ENCODE measurements at regions not wholly inside any gene's neighbourhood (a gene's known extent, or its start where the extent isn't known, plus 50 kb on each side); places are given as distances from the start of the nearest gene placed in this dataset.

DNA sequence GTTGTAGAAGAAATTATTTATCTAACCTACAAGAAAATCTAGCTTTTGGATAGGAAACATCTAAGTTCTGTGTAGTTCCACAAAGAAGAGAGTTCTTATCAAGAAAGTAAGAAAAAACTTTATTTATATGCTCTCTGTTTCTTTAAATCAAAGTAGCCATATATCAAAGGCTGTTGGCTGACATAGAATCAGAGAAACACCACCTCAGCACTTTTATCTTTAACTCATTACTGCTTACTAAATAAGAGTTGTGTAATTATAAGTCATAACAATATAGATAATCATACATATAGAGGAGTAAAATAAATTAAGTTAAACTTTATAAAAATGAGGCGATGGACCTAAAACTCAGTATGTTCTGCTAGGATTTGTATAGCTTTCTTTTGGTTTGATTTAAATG is 570.6 kb downstream of the PCDH17 start:
- ChIA-PET SMC1A (ENCODE audit: uncharacterized antibody, unreplicated experiment) (interaction anchor here (0.7 to 1.4 kb wide), 4 partner anchors 10 to 62 kb away, joined by 3 to 5 read pairs (median 3); no protein-coding TSS in a partner anchor), POLR2A (no interaction called here), CTCF (no interaction called here), RAD21 (ENCODE audit: unreplicated experiment) (interaction anchor here (1.7 kb wide), 1 partner anchor 12 kb away, joined by 5 read pairs; no protein-coding TSS in a partner anchor)
- H3K79me2 ChIP-seq (ENCODE audit: control insufficient read depth, insufficient read depth, low read length): no peaks in the 10 kb centered on the region
- no peaks in the 10 kb centered on the region for H3K9me3 ChIP-seq (replicated peaks; ENCODE audit: control insufficient read depth, insufficient read depth, low read length)
- FAIRE-seq (no peak), ATAC-seq (no peak), DNase-seq (ENCODE audit: low read depth, low spot score) (no peak)
- TF ChIP-seq ZBED1 (IDR thresholded peaks at IDR 0.05; ENCODE audit: borderline replicate concordance) (no peak), MLLT1 (IDR thresholded peaks at IDR 0.05) (no peak), CEBPZ (IDR thresholded peaks at IDR 0.05; ENCODE audit: low read depth, low read length) (no peak), HDAC2 (IDR thresholded peaks at IDR 0.05) (no peak), GATAD2B (conservative IDR thresholded peaks at IDR 0.05; ENCODE audit: low read depth) (no peak), RB1 (IDR thresholded peaks at IDR 0.05; ENCODE audit: borderline replicate concordance) (no peak), YY1 (IDR thresholded peaks at IDR 0.05; ENCODE audit: low read depth, low read length) (no peak), SMARCA5 (IDR thresholded peaks at IDR 0.05) (no peak), NFXL1 (IDR thresholded peaks at IDR 0.05; ENCODE audit: borderline replicate concordance) (no peak), POLR2A (IDR thresholded peaks at IDR 0.05; ENCODE audit: low read depth, low read length) (no peak)
- TF ChIP-seq, protein P1, sequence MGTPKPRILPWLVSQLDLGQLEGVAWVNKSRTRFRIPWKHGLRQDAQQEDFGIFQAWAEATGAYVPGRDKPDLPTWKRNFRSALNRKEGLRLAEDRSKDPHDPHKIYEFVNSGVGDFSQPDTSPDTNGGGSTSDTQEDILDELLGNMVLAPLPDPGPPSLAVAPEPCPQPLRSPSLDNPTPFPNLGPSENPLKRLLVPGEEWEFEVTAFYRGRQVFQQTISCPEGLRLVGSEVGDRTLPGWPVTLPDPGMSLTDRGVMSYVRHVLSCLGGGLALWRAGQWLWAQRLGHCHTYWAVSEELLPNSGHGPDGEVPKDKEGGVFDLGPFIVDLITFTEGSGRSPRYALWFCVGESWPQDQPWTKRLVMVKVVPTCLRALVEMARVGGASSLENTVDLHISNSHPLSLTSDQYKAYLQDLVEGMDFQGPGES (IDR thresholded peaks at IDR 0.05): no peak
- H3K27ac ChIP-seq (ENCODE audit: control insufficient read depth, insufficient read depth): no peak overlapping the region
- H3K4me1 ChIP-seq (ENCODE audit: control insufficient read depth, insufficient read depth, low read length): no peaks in the 10 kb centered on the region
- H4K20me1 ChIP-seq (ENCODE audit: control insufficient read depth, insufficient read depth): no peaks in the 10 kb centered on the region
- H3K27me3 ChIP-seq (replicated peaks in 1 of 2; ENCODE audit: control insufficient read depth in 2 of 2, insufficient read depth in 2 of 2, low read length in 1 of 2): no peaks in the 10 kb centered on the region
- intact Hi-C loops (cut with micrococcal nuclease; ENCODE audit: unreplicated experiment): no loop called here
- in situ Hi-C loops (cut with MboI): no loop called here
- WGBS (ENCODE audit: insufficient coverage, insufficient replicate concordance, low lambda C conversion rate, missing lambda C conversion rate): 50% methylated on average over 1 of the region's 1 CpG
- no peaks in the 10 kb centered on the region for H3K36me3 ChIP-seq (ENCODE audit: control insufficient read depth in 2 of 2, insufficient read depth in 2 of 2, low read length in 1 of 2)
- BruUV-seq (replicated peaks): no TSS peak
- H3K4me3 ChIP-seq: no peak overlapping the region
- no peak overlapping the region for H3K9ac ChIP-seq (ENCODE audit: control insufficient read depth, insufficient read depth, low read length)
- H3K4me2 ChIP-seq (ENCODE audit: control insufficient read depth, insufficient read depth): no peak overlapping the region
- H2AFZ ChIP-seq (ENCODE audit: control insufficient read depth, low read depth, low read length): no peak overlapping the region
